ENCODE measurements at regions not wholly inside any gene's neighbourhood (a gene's known extent, or its start where the extent isn't known, plus 50 kb on each side); places are given as distances from the start of the nearest gene placed in this dataset.

DNA sequence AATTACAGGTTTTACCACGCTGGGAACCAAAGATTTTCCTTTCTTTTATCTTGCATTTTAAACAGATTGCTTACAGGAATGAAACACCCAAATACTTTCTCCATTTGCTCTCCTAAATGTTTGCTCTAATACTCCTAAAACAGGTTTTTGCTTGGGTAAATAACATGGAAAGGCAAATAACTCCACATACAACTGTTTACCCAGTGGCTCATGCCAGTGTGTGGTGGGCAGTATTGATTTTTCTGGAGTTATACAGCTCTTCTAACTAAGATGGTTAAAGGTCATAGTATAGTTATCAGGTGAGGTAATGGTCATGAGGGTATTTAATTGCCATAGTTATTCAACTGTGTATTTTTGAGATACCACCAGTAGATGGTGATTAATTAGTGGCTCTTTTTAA, 61.2 kb upstream of the RAB27B start:
- TF ChIP-seq POLR2A (IDR thresholded peaks at IDR 0.05) = no peak
- TF ChIP-seq, protein P1, sequence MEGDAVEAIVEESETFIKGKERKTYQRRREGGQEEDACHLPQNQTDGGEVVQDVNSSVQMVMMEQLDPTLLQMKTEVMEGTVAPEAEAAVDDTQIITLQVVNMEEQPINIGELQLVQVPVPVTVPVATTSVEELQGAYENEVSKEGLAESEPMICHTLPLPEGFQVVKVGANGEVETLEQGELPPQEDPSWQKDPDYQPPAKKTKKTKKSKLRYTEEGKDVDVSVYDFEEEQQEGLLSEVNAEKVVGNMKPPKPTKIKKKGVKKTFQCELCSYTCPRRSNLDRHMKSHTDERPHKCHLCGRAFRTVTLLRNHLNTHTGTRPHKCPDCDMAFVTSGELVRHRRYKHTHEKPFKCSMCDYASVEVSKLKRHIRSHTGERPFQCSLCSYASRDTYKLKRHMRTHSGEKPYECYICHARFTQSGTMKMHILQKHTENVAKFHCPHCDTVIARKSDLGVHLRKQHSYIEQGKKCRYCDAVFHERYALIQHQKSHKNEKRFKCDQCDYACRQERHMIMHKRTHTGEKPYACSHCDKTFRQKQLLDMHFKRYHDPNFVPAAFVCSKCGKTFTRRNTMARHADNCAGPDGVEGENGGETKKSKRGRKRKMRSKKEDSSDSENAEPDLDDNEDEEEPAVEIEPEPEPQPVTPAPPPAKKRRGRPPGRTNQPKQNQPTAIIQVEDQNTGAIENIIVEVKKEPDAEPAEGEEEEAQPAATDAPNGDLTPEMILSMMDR (IDR thresholded peaks at IDR 0.05) = no peak
